GM18498 (cell line): ENCODE measurements at regions not wholly inside any gene's neighbourhood (a gene's known extent, or its start where the extent isn't known, plus 50 kb on each side); places are given as distances from the start of the nearest gene placed in this dataset.

Experiments used
- ATAC-seq: cut with Tn5 transposase; IDR thresholded peaks from one replicate; pipeline ENCODE4 v1.9.1; 2021; ENCODE audit warnings: mild to moderate bottlenecking, moderate library complexity; ENCODE audit not compliant: unreplicated experiment

DNA sequence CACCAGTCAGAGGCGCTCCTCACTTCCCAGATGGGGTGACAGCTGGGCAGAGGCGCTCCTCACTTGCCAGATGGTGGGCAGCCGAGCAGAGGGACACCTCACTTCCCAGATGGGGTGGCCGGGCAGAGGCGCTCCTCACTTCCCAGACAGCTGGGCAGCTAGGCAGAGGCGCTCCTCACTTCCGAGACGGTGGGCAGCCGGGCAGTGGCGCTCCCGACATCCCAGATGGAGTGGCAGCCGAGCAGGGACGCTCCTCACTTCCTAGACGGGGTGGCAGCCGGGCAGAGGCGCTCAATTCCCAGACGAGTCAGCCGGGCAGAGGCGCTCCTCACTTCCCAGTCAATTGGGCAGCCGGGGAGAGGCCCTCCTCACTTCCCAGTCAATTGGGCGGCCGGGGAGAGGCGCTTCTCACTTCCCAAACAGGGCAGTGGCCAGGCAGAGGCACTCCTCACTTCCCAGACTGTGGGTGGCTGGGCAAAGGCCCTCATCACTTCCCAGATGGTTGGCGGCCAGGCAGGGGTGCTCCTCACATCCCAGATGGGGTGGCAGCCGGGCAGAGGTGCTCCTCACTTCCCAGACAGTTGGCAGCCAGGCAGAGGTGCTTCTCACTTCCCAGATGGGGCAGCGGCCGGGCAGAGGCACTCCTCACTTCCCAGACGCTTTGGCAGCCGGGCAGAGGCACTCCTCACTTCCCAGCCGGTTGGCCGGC lies 143.8 kb upstream of the ARID2 start:
- no peak for ATAC-seq

DNA sequence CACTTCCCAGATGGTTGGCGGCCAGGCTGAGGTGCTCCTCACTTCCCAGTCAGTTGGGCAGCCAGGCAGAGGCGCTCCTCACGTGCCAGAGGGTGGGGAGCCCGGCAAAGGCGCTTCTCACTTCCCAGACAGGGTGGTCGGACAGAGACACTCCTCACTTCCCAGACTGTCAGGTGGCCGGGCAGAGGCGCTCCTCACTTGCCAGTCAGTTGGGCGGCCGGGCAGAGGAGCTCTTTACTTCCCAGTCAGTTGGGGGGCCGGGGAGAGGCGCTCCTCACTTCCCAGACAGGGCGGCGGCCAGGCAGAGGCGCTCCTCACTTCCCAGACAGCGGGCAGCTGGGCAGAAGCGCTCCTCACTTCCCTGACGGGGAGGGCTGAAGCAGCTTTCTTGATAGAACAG lies 143.0 kb upstream of the ARID2 start:
- no peak for ATAC-seq

DNA sequence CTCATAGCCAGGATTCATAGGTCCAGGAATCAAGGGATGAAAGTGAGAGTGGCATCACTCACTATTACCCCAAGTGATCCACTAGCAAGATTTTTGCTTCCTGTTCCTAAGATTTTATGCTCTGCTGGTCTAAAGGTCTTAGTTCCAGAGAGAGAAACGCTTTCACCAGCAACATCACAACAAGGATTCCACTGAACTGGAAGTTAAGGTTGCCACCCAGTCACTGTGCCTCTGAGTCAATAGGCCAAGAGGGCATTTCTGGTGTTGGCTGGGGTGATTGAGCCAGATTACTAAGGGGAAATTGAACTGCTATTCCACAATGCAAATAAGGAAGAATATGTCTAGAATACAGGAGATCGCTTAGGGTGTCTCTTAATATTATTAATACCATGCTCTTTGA lies 142.5 kb upstream of the ARID2 start:
- no peak for ATAC-seq

DNA sequence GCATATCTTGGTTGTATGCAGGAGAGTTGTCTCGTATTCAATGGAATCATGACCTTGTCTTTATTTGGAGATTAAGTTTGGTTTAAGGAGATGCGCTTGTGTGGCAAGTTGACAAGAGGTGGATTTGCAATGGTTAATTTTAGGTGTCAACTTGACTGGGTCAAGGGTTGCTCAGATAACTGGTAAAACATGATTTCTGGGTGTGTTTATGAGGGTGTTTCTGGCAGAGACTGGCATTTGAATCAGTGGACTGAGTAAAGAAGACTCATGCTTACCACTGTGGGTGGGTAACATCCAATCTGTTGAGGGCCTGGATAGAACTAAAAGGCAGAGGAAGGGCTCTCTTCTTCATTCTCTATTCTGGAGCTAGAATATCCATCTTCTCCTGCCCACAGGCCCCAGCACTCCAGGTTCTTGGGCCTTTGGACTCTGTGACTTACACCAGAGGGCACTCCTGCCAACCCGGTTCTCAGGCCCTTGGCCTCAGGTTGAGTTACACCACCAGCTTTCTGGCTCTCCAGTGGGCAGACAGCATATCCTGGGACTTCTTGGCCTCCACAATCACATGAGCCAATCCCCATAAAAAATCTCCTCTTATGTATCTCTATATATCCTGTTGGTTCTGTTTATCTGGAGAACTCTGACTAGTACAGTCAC lies 141.5 kb upstream of the ARID2 start:
- no peak for ATAC-seq

DNA sequence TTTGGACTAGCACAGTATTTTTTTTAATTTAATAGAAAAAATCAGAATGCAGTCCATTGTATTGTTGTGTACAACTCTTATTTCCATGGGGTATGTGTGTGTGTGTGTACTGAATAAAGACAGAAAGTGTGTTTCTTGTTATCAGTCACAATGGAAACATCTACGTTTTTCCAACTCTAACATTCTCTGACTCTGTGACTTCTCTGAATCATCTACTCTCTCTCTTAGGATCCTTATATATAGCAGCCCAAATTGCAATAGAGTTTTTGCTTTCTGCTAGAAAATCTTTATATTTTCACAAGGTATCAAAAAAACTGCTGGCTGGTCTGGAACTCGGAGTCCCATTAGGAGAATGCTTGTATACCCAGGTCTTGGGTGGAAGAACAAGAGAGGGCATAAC lies 138.9 kb upstream of the ARID2 start:
- no peak for ATAC-seq

DNA sequence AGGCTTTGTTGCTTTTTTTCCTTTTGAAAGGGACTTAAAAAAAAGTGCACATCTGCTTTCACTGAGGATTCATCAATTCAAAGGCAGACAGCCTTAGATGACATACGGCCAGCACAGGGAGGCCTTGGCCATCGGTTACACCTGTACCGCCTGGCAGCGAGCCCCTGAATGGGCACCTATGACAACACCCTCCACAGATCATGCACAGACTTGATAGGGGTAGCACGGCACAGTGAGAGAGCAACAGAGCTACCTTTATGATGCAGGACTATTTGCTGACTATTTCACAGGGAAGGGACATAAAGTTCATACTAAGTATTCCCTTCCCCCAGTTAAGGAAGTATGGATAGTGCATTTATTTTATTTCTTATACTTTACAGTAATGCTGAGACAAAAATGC lies 137.9 kb upstream of the ARID2 start:
- no peak for ATAC-seq

DNA sequence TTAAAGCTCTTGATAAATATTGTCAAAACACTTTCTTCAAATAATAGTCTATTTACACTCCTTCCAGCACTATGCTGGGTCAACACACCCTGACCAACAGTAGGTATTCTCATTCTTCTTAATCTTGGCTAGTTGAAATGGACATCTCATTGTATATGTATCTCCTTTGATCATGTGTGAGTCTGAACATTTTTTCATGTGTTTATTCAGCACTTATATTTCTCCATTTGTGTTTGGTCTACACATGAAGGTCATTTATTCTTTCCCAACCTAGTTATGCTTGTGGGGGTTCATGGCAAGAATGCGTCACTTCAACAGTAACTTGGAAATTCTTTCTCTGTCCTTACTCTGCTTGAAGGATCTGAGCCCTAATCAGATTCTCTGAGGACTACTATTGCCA lies 133.1 kb upstream of the ARID2 start:
- ATAC-seq, result no peak

DNA sequence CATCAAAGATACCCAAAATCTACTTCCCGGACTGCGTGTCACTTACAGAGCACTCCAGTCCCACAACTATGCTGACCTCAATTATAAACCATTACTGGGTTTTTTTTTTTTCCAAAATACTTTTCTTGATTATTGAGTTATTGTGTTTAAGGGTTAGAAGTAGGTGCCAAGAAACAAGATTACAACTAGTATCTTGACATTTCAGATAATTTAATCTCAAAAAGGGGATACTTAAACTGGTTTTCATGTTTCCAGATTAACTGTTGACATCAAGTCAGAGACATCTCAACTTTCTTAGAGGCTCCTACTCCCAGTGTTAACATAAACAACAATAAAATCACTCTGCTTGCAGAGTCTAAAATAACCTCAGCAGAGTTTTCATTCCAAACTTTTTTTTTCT lies 131.2 kb upstream of the ARID2 start:
- no peak for ATAC-seq

DNA sequence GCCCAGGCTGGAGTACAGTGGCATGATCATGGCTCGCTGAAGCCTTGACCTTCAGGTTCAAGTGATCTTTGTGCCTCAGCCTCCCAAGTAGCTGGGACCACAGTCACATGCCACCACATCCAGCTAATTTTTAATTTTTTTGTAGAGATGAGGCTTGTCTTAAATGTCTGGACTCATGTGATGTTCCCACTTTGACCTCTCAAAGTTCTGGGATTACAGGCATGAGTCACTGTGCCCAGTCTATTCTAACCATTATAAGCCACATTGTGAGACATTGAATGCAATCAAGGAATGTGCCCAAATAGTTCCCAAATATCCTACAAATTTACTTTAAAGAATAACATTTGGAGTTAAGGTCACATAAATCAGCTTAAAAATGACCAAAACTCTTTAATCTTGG lies 130.7 kb upstream of the ARID2 start:
- no peak for ATAC-seq

DNA sequence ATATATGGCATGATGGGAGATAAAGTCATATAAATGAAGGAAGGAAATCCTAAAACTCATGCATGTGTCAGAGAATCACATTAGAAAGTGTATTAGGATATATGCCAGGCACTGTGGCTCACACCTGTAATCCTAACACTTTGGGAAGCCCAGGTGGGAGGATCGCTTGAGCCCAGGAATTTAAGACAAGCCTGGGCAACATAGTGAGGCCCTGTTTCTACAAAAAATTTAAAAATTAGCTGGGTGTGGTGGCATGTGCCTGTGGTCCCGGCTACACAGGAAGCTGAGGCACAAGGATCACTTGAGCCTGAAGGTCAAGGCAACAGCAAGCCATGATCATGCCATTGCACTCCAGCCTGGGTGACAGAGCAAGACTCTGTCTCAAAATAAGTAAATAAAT lies 130.3 kb upstream of the ARID2 start:
- ATAC-seq, result no peak

DNA sequence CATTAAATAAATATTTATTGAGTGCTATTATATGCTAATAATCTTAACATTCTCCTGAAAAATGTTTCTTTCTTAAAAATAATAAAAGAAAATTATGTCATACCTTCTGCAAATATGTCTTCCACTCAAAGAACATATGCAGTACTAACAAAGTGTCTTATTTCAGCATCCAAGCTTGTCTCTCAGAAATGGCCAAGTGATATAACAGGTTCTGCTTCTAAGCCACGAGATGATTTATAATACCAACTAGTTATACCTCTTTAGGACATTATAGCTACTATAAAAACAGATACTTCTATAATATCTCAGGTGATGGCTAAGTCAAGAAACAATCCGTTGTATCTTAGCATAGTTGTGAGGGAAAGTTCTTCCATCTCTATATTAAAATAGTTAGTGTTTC lies 128.1 kb upstream of the ARID2 start:
- no peak for ATAC-seq

DNA sequence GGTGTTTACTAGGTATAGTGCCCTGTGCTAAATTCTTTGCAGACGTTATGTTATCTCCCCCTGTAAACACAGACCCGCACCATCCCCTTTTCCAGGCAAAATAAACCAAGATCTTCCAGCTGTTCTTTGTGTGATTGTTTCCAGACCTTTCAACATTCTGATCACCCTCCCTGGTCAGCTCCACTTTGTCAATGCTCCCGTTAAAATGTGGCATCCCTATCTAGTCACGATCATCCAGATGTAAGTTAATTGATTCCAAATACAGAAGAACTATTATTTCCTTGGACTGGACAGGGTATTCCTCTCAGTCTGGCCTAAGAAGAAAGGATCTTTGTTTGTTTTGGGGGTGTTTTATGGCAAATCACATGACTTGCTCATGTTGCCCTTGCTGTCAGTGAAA lies 127.6 kb upstream of the ARID2 start:
- ATAC-seq, result no peak

DNA sequence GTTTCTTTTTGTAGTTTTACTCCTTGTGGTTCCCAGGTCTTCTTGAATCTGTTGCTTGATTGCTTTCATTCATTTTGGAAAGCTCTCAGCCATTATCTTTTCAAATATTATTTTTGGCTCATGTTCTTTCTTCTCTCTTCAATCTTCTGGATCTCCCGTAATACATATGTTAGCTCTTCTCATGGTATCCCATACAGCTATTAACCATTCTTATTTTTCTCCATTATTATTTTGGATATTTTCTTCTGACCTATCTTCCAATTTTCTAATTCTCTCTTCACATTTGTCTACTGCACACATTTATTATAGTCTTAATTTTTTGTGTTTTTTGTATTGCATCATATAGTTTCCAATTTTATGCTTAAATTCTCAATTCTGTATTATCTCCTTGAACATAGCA lies 123.9 kb upstream of the ARID2 start:
- no peak for ATAC-seq

DNA sequence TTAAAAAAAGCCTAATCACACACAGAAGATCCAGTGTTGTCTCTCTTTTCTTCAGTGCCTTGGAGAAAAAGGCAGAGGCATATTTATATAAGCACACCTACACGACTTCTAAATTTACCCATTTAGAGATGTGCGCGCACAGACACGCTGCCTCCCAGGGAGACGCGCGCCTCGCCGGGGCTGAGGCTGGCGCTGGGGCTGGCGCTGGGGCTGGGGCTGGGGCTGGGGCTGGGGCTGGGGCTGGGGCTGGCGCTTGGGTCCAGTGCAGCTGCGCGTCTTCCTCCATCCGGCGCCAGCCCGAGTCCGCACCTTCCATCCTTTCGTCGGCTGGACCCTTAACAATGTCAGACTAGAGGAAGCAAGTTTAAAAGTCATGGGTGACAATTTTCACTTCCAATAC lies 118.4 kb upstream of the ARID2 start:
- no peak for ATAC-seq

DNA sequence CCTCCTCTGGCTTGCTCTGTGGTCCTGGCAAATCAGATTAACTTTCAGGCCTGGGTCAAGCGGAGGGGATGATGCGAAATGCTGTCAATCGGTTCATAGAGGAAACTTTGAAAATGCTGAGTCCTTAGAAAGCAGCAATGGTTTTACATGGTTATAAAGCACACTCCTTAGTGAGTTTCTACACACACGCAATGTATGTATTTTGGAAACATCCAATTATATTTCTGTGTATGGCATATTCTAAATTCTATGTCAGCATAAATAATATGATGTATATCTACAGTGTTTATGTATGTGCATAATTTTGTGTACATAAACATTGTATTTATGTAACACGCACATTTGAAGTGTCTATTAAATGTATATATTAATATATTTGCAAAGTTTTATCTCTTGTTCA lies 118.0 kb upstream of the ARID2 start:
- no peak for ATAC-seq

DNA sequence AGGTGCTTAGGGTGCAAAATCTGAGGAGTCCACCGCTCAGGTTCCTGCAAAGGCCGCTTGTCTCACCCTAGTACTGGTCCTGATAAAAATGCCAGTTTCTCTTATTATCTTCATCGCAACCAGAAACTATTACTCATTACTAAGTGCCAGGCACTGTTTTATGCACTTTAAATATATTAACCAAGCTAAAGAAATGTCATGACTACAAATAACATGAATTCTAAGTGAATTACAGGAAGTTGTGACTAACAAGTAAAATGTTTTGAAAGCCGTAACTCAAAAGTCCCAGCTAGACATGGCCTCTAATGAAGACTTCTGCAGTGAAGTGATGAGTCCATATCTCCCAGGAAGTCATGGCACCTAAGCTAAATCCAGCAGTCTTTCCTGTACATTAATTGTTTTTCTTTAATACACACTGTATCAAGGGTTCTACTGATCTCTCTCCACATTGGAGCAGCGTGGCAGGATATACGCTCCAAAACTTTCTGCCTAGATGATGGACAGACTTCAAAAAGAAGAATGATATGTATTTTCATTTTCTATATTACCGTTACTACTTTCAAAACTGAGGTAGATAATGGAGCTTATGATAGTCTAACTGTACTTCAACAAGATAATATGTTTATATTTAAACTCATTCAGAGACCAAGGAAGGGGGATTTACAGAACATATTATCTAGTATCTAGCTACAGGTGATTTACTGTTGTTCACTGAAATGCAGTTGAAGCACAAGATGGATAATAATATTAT lies 117.3 kb upstream of the ARID2 start:
- no peak for ATAC-seq

DNA sequence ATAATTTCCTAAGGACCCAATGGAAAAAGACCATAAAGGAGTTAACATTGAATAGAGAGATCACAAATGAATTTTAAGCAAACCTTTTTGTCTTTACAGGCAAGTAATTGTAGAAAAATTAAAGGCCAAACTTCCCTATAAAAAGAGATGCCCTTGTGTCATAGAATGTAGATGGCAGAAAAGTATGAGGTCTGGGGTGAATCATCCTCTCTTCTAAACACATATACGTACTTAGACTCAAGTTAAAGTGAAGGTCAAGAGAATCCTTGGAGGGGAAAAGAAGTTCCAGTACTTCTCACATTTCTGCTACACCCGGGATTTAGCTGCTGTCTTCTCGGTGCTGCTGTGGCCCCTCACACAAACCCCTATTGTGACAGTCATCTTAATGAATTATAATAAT lies 116.2 kb upstream of the ARID2 start:
- ATAC-seq, result no peak

DNA sequence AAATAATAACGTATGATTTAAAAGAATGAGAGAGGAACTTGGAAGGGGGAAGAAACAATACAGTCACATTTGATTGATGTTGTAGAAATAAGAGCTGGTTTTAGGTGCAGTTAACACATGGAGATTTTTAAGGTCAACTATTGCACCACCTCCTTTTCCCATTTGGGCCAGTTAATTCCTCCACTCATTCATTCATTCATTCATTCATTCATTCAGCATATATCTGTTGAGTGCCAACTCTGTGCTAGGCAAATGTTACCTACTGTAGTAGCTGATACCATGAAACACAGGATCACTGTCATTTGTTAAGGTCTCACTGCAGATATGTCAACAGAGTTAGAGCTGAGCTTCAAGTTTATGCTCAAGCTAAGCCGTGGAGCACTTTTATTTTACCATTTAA lies 115.7 kb upstream of the ARID2 start:
- ATAC-seq, result no peak

DNA sequence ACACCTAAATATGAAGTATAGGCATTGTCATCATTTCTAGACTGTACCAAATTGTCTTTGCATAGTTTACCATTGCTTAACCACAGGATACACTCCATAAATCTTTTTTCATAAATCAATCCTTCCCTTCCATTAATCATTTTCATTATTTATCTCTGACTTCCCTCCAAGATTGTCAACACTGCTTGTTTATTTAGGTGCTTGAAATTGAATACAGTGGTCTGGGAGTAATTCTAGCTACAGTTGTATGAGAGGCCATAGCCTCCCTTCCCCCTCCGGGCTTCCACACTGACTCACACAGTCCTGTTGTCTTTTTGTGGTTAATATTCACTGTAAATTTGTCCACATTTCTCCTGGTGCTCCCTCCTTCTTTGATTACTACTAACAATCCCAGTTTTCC lies 114.2 kb upstream of the ARID2 start:
- no peak for ATAC-seq

DNA sequence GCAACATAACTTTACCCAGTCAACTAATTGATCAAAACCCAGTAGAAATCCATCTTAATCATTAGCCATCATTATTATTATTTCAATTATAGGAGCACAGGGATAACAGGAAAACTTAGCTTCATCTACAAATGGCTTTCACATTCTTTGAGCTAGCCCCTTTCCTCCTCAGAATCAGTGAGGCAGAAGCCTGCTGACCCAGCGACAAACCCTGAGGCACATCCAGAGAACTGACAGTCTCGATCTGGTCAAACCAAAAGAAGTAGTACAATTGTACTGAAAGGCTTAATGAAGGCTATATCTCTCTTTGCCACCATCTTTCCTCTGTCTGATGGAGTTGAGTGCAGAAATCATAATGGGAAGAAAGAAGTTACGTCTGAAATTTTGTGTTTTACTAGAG lies 109.8 kb upstream of the ARID2 start:
- ATAC-seq, result no peak

DNA sequence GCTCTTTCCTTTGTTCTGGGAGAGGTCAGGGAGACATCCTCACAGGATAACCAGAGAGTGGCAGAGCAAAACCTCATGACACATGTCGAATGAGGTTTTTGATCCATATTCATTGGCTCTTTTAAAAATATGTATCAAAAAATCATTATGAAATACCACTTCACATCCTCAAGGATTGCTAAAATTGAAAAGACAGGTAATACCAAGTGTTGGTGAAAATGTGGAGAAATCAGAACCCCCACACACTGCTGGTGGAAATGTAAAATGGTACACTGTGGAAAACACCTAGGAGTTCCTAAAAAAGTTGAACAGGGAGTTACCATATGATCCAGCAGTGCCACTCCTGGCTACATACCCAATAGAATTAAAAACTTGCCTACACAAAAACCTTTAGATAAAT lies 107.8 kb upstream of the ARID2 start:
- no peak for ATAC-seq

DNA sequence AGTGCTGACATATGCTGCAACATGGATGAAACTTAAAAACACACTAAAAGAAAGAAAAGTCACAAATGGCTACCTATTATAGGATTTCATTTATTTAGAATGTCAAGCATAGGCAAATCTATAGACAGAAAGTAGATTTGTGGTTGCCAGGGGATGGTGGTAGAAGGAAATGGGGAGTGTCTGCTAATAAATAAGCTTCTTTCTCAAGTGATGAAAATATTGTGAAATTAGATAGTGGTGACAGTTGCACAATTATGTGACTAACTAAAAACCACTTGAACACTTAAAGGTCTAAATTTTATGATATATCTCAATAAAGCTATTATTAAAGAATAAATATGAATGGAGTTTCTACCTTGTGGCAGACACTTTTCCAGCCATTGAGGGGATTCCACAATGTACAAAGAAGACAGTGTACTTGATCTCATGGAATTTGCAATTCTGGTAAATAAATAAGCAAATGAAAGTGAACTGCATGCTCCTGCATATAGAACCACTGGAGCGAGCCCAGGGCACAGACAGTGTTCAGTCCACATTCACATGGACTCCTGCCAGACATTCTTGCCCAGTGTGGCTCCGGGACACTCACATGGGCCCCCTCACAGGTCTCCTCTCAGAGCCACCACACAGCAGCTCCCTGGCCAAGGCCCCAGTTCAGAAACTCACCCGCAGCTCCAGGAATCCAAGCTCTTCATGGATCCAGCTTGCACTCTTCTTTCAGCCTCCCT lies 107.1 kb upstream of the ARID2 start:
- no peak for ATAC-seq
